ENCODE measurements at regions not wholly inside any gene's neighbourhood (a gene's known extent, or its start where the extent isn't known, plus 50 kb on each side); places are given as distances from the start of the nearest gene placed in this dataset.

- no peak for FAIRE-seq
- 0% methylated on average over 4 of the region's 4 CpGs for WGBS (ENCODE audit: low lambda C conversion rate)
- no peak overlapping the region for H2AFZ ChIP-seq (ENCODE audit: low read length)
- no peaks in the 10 kb centered on the region for H3K36me3 ChIP-seq (replicated peaks in 1 of 2; ENCODE audit: control insufficient read depth in 1 of 2, insufficient read depth in 2 of 2, low read length in 2 of 2)
- no peak for DNase-seq (ENCODE audit: low spot score)
- ATAC-seq, result no peak
- H3K27ac ChIP-seq (ENCODE audit: extremely low read length, insufficient read depth, low read length), result no peak overlapping the region
- POLR2A ChIA-PET, result no interaction called here
- H3K4me1 ChIP-seq (ENCODE audit: insufficient read depth, low read length), result no peaks in the 10 kb centered on the region
- BruUV-seq (replicated peaks), result no TSS peak
- CTCF ChIA-PET (ENCODE audit: low intra/inter-chr PET ratio, low total read pairs), result no interaction called here
- H3K79me2 ChIP-seq (ENCODE audit: insufficient read depth, low read length), result no peaks in the 10 kb centered on the region
- no peak overlapping the region for H3K4me2 ChIP-seq (ENCODE audit: low read depth, low read length)
- TF ChIP-seq, protein P1, sequence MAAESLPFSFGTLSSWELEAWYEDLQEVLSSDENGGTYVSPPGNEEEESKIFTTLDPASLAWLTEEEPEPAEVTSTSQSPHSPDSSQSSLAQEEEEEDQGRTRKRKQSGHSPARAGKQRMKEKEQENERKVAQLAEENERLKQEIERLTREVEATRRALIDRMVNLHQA (CRISPR knock-in tag; IDR thresholded peaks at IDR 0.05), result no peak
- TF ChIP-seq, protein P2, sequence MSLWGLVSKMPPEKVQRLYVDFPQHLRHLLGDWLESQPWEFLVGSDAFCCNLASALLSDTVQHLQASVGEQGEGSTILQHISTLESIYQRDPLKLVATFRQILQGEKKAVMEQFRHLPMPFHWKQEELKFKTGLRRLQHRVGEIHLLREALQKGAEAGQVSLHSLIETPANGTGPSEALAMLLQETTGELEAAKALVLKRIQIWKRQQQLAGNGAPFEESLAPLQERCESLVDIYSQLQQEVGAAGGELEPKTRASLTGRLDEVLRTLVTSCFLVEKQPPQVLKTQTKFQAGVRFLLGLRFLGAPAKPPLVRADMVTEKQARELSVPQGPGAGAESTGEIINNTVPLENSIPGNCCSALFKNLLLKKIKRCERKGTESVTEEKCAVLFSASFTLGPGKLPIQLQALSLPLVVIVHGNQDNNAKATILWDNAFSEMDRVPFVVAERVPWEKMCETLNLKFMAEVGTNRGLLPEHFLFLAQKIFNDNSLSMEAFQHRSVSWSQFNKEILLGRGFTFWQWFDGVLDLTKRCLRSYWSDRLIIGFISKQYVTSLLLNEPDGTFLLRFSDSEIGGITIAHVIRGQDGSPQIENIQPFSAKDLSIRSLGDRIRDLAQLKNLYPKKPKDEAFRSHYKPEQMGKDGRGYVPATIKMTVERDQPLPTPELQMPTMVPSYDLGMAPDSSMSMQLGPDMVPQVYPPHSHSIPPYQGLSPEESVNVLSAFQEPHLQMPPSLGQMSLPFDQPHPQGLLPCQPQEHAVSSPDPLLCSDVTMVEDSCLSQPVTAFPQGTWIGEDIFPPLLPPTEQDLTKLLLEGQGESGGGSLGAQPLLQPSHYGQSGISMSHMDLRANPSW (CRISPR knock-in tag; IDR thresholded peaks at IDR 0.05; ENCODE audit: borderline replicate concordance), result no peak
- TF ChIP-seq ZFP1 (CRISPR knock-in tag; IDR thresholded peaks at IDR 0.05) (no peak), GTF3A (CRISPR knock-in tag; conservative IDR thresholded peaks at IDR 0.05) (no peak), ATAD3A (CRISPR knock-in tag; IDR thresholded peaks at IDR 0.05) (no peak), FOXM1 (CRISPR knock-in tag; IDR thresholded peaks at IDR 0.05) (no peak), SOX13 (IDR thresholded peaks at IDR 0.05) (no peak), SOX13 (CRISPR knock-in tag; conservative IDR thresholded peaks at IDR 0.05 in 1 of 2, IDR thresholded peaks at IDR 0.05 in 1 of 2) (no peak), TOE1 (CRISPR knock-in tag; IDR thresholded peaks at IDR 0.05) (no peak), TFDP2 (CRISPR knock-in tag; IDR thresholded peaks at IDR 0.05) (no peak), TAF1 (CRISPR knock-in tag; IDR thresholded peaks at IDR 0.05) (no peak), THAP11 (CRISPR knock-in tag; IDR thresholded peaks at IDR 0.05) (no peak), SMAD1 (CRISPR knock-in tag; IDR thresholded peaks at IDR 0.05; ENCODE audit: borderline replicate concordance, low read depth) (no peak), ZFP36L1 (CRISPR knock-in tag; IDR thresholded peaks at IDR 0.05) (no peak), MAF1 (CRISPR knock-in tag; IDR thresholded peaks at IDR 0.05; ENCODE audit: borderline replicate concordance) (no peak), ZNF766 (CRISPR knock-in tag; IDR thresholded peaks at IDR 0.05; ENCODE audit: borderline replicate concordance) (no peak)
- TF ChIP-seq, protein P3, sequence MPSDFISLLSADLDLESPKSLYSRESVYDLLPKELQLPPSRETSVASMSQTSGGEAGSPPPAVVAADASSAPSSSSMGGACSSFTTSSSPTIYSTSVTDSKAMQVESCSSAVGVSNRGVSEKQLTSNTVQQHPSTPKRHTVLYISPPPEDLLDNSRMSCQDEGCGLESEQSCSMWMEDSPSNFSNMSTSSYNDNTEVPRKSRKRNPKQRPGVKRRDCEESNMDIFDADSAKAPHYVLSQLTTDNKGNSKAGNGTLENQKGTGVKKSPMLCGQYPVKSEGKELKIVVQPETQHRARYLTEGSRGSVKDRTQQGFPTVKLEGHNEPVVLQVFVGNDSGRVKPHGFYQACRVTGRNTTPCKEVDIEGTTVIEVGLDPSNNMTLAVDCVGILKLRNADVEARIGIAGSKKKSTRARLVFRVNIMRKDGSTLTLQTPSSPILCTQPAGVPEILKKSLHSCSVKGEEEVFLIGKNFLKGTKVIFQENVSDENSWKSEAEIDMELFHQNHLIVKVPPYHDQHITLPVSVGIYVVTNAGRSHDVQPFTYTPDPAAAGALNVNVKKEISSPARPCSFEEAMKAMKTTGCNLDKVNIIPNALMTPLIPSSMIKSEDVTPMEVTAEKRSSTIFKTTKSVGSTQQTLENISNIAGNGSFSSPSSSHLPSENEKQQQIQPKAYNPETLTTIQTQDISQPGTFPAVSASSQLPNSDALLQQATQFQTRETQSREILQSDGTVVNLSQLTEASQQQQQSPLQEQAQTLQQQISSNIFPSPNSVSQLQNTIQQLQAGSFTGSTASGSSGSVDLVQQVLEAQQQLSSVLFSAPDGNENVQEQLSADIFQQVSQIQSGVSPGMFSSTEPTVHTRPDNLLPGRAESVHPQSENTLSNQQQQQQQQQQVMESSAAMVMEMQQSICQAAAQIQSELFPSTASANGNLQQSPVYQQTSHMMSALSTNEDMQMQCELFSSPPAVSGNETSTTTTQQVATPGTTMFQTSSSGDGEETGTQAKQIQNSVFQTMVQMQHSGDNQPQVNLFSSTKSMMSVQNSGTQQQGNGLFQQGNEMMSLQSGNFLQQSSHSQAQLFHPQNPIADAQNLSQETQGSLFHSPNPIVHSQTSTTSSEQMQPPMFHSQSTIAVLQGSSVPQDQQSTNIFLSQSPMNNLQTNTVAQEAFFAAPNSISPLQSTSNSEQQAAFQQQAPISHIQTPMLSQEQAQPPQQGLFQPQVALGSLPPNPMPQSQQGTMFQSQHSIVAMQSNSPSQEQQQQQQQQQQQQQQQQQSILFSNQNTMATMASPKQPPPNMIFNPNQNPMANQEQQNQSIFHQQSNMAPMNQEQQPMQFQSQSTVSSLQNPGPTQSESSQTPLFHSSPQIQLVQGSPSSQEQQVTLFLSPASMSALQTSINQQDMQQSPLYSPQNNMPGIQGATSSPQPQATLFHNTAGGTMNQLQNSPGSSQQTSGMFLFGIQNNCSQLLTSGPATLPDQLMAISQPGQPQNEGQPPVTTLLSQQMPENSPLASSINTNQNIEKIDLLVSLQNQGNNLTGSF (CRISPR knock-in tag; IDR thresholded peaks at IDR 0.05), result no peak
- in situ Hi-C loops (cut with HindIII; ENCODE audit: extremely low pct_ligation_motif_present, low pct_unique_long_range_greater_than_20kb), result no loop called here
- intact Hi-C loops (cut with micrococcal nuclease; ENCODE audit: unreplicated experiment), result no loop called here
- H3K4me3 ChIP-seq (replicated peaks in 1 of 3; ENCODE audit: insufficient read depth in 1 of 3, low read depth in 2 of 3, low read length in 3 of 3), result no peak overlapping the region
- no peak overlapping the region for H3K9ac ChIP-seq (ENCODE audit: insufficient read depth, low read depth, low read length)
- H3K27me3 ChIP-seq (ENCODE audit: control insufficient read depth in 1 of 2, insufficient read depth in 2 of 2, low read length in 2 of 2), result no peaks in the 10 kb centered on the region
- no peaks in the 10 kb centered on the region for H4K20me1 ChIP-seq (ENCODE audit: insufficient read depth, low read length)
- peaks cover 16% of the 10 kb centered on the region for H3K9me3 ChIP-seq (ENCODE audit: low read length)
Observed at GRCh38 chr16:65775829-65776228, 590.7 kb upstream of the CDH5 start.
